Loucy (cell line): ENCODE measurements at regions not wholly inside any gene's neighbourhood (a gene's known extent, or its start where the extent isn't known, plus 50 kb on each side); places are given as distances from the start of the nearest gene placed in this dataset.

Experiments
- H2AFZ ChIP-seq: fragments of 200-600 bp; sonication (generic); 2 replicates; pipeline ENCODE4 v1.6.0; 2016; ENCODE audit warnings: antibody characterized with exemption, mild to moderate bottlenecking, low read length, moderate library complexity
- H3F3A ChIP-seq: fragments of 200-600 bp; 2 replicates; pipeline ENCODE4 v1.6.0; 2016; ENCODE audit warnings: antibody characterized with exemption, low read depth, mild to moderate bottlenecking
- H3K27me3 ChIP-seq: fragments of 200-600 bp; sonication (generic); 2 replicates; pipeline ENCODE4 v1.6.1; 2014; ENCODE audit warnings: low read length, mild to moderate bottlenecking; ENCODE audit not compliant: insufficient read depth, poor library complexity, severe bottlenecking
- H3K36me3 ChIP-seq: fragments of 200-600 bp; sonication (generic); 2 replicates; pipeline ENCODE4 v1.6.1; 2016; ENCODE audit warnings: low read length; ENCODE audit not compliant: insufficient read depth
- H3K4me1 ChIP-seq: fragments of 200-600 bp; sonication (generic); 2 replicates; pipeline ENCODE4 v1.5.1; 2014; ENCODE audit warnings: low read length, mild to moderate bottlenecking; ENCODE audit not compliant: insufficient read depth, poor library complexity, severe bottlenecking
- H3K4me2 ChIP-seq: fragments of 200-600 bp; sonication (generic); 2 replicates; pipeline ENCODE4 v1.6.0; 2014; ENCODE audit warnings: antibody characterized with exemption, low read length, low read depth, mild to moderate bottlenecking; ENCODE audit not compliant: poor library complexity, severe bottlenecking
- H3K4me3 ChIP-seq: fragments of 200-600 bp; sonication (generic); 2 replicates; pipeline ENCODE4 v1.5.1; 2014; ENCODE audit warnings: low read length, mild to moderate bottlenecking, mixed read lengths; ENCODE audit not compliant: poor library complexity, severe bottlenecking
- H3K79me2 ChIP-seq: fragments of 200-600 bp; sonication (generic); 2 replicates; pipeline ENCODE4 v1.6.1; 2014; ENCODE audit warnings: low read length; ENCODE audit not compliant: insufficient read depth
- H3K9ac ChIP-seq: fragments of 200-600 bp; sonication (generic); 2 replicates; pipeline ENCODE4 v1.6.0; 2014; ENCODE audit warnings: mild to moderate bottlenecking, low read depth, low read length, moderate library complexity; ENCODE audit not compliant: poor library complexity, severe bottlenecking
- H3K9me2 ChIP-seq: fragments of 200-600 bp; sonication (generic); replicated peaks from 2 replicates; pipeline ENCODE4 v1.6.1; 2016; ENCODE audit warnings: low read depth, low read length, mixed read lengths
- H3K9me3 ChIP-seq: fragments of 200-600 bp; sonication (generic); 2 replicates; pipeline ENCODE4 v1.6.1; 2014; ENCODE audit warnings: mild to moderate bottlenecking, antibody characterized with exemption, low read length, low read depth; ENCODE audit not compliant: insufficient read depth
- H4K20me1 ChIP-seq: fragments of 200-600 bp; sonication (generic); 2 replicates; pipeline ENCODE4 v1.6.0; 2014; ENCODE audit warnings: antibody characterized with exemption, low read length, mild to moderate bottlenecking; ENCODE audit not compliant: insufficient read depth, poor library complexity, severe bottlenecking
- CTCF ChIP-seq: fragments of 200-600 bp; sonication (generic); conservative IDR thresholded peaks from 2 replicates; pipeline ENCODE4 v1.5.1; 2014; ENCODE audit warnings: mild to moderate bottlenecking, antibody characterized with exemption, low read length
- EZH2phosphoT487 ChIP-seq: fragments of 200-600 bp; IDR thresholded peaks from 2 replicates; pipeline ENCODE4 v1.6.1; 2018; ENCODE audit warnings: antibody characterized with exemption, mild to moderate bottlenecking, moderate library complexity, borderline replicate concordance

- peaks cover 20% of the 10 kb centered on the region for H3K4me1 ChIP-seq
- no peaks in the 10 kb centered on the region for H3K36me3 ChIP-seq
- no peaks in the 10 kb centered on the region for H3K27me3 ChIP-seq
- H3K4me3 ChIP-seq, result no peak overlapping the region
- no peaks in the 10 kb centered on the region for H3K79me2 ChIP-seq
- H2AFZ ChIP-seq, result peak overlapping the region; percentile 2; the same call in 1 of the 2 replicates
- H3K9ac ChIP-seq, result no peak overlapping the region
- TF ChIP-seq EZH2phosphoT487, result no peak
- TF ChIP-seq CTCF, result no peak
- H4K20me1 ChIP-seq, result no peaks in the 10 kb centered on the region
- H3K4me2 ChIP-seq, result no peak overlapping the region
- no peaks in the 10 kb centered on the region for H3K9me2 ChIP-seq
- no peaks in the 10 kb centered on the region for H3K9me3 ChIP-seq
- H3F3A ChIP-seq, result no peaks in the 10 kb centered on the region
Observed at GRCh38 chr6:81901551-81901966, 149.1 kb upstream of the TENT5A start.

GRCh38 chr6:81900616-81901015 lies 148.1 kb upstream of the TENT5A start:
- Histone ChIP-seq H3K27me3 (no peaks in the 10 kb centered on the region), H3K9ac (no peak overlapping the region), H3F3A (no peaks in the 10 kb centered on the region), H3K9me2 (no peaks in the 10 kb centered on the region), H3K4me3 (no peak overlapping the region), H3K36me3 (no peaks in the 10 kb centered on the region), H3K79me2 (no peaks in the 10 kb centered on the region), H3K9me3 (no peaks in the 10 kb centered on the region), H2AFZ (no peak overlapping the region; the same call in 1 of the 2 replicates), H3K4me2 (no peak overlapping the region), H3K4me1 (peaks cover 19% of the 10 kb centered on the region), H4K20me1 (no peaks in the 10 kb centered on the region)
- TF ChIP-seq CTCF, result no peak

GRCh38 chr6:81897793-81898192 lies 145.3 kb upstream of the TENT5A start:
- Histone ChIP-seq H3K9me2 (no peaks in the 10 kb centered on the region), H3K36me3 (no peaks in the 10 kb centered on the region), H3K9ac (no peak overlapping the region), H3K4me2 (no peak overlapping the region), H3K4me3 (no peak overlapping the region), H3K9me3 (no peaks in the 10 kb centered on the region), H3K4me1 (peaks cover 31% of the 10 kb centered on the region), H3K79me2 (no peaks in the 10 kb centered on the region), H2AFZ (no peak overlapping the region; the same call in 1 of the 2 replicates), H3K27me3 (no peaks in the 10 kb centered on the region), H3F3A (no peaks in the 10 kb centered on the region), H4K20me1 (no peaks in the 10 kb centered on the region)
- TF ChIP-seq CTCF (no peak), EZH2phosphoT487 (no peak)
